K562 (cell line): ENCODE measurements at regions not wholly inside any gene's neighbourhood (a gene's known extent, or its start where the extent isn't known, plus 50 kb on each side); places are given as distances from the start of the nearest gene placed in this dataset.

Experiments used
- ATAC-seq: fragments of 200-7000 bp; cut with Tn5 transposase; 3 replicates; pipeline ENCODE4 v1.9.1; 2020; ENCODE audit warnings: moderate library complexity
- BruUV-seq: library from RNA; stranded (reverse); fragments of 400-500 nt; replicated peaks from 2 replicates; lab custom pipeline; 2021; lab: Mats Ljungman, UMichigan
- CTCF ChIA-PET: fragments of 300-600 bp; formaldehyde crosslinking; extraction: SDS; loops from one replicate; lab custom pipeline; 2021; ENCODE audit warnings: low intra/inter-chr PET ratio; lab: Yijun Ruan, JAX
- POLR2A ChIA-PET: fragments of 300-600, 350-650 bp; sonication (Branson Sonifier 250); formaldehyde crosslinking; extraction: SDS; loops from one replicate; lab custom pipeline; 2021; ENCODE audit warnings: antibody characterized with exemption, inconsistent platforms; lab: Yijun Ruan, JAX
- DNase-seq, 4 experiments: peaks; one replicate each; pipeline versions ENCODE4 v3.0.0 to v3.0.0-alpha.2; 2011 to 2018; ENCODE audit warnings: low spot score in 3 of 4, mixed read lengths in 3 of 4; ENCODE audit errors: extremely low read depth in 1 of 4
- FAIRE-seq: peaks from 2 replicates; lab custom pipeline; 2011; peaks lifted over from hg19 to GRCh38; lab: Jason Lieb, UNC
- H2AFZ ChIP-seq: 2 replicates; pipeline ENCODE4 v1.6.0; 2011; ENCODE audit warnings: low read depth, low read length, control low read depth, inconsistent platforms
- H3K27ac ChIP-seq: fragments of 200-600 bp; 3 replicates; pipeline ENCODE4 v1.8.0; 2011; ENCODE audit warnings: low read depth, mild to moderate bottlenecking, control low read depth, inconsistent platforms, low read length, moderate library complexity, mixed read lengths; ENCODE audit errors: extremely low read depth
- H3K27me3 ChIP-seq, 2 experiments: fragments of 300-600 bp in 1 of 2; 2 replicates in 1 of 2; 3 replicates in 1 of 2; pipeline versions ENCODE4 v1.6.0 to v1.8.0; 2011; ENCODE audit warnings: inconsistent platforms in 2 of 2, low read length in 2 of 2, mild to moderate bottlenecking in 1 of 2, mixed read lengths in 1 of 2, moderate library complexity in 1 of 2; ENCODE audit not compliant: control insufficient read depth in 2 of 2, insufficient read depth in 2 of 2
- H3K36me3 ChIP-seq: fragments of 300-600 bp; 3 replicates; pipeline ENCODE4 v1.8.0; 2011; ENCODE audit warnings: mild to moderate bottlenecking, low read length, inconsistent platforms; ENCODE audit not compliant: control insufficient read depth, insufficient read depth
- H3K4me1 ChIP-seq, 2 experiments: fragments of 200-600 bp in 1 of 2; replicated peaks in 1 of 2; 2 replicates in 1 of 2; 3 replicates in 1 of 2; pipeline versions ENCODE4 v1.5.1 to v1.8.0; 2011; ENCODE audit warnings: inconsistent platforms in 2 of 2, low read length in 2 of 2, mild to moderate bottlenecking in 1 of 2, mixed read lengths in 1 of 2, moderate library complexity in 1 of 2; ENCODE audit not compliant: control insufficient read depth in 2 of 2, insufficient read depth in 2 of 2
- H3K4me2 ChIP-seq: 2 replicates; pipeline ENCODE4 v1.6.1; 2011; ENCODE audit warnings: low read length, control low read depth, inconsistent platforms, mixed read lengths; ENCODE audit not compliant: insufficient read depth
- H3K4me3 ChIP-seq: fragments of 200-600 bp; sonication (generic), shearing (Covaris generic); 2 replicates; pipeline ENCODE4 v1.5.1; 2016; ENCODE audit warnings: control low read depth, inconsistent platforms
- H3K79me2 ChIP-seq: fragments of 200-600 bp; 3 replicates; pipeline ENCODE4 v1.8.0; 2011; ENCODE audit warnings: low read length, inconsistent platforms; ENCODE audit not compliant: control insufficient read depth, insufficient read depth
- H3K9ac ChIP-seq, 2 experiments: 2 replicates each; pipeline versions ENCODE4 v1.6.0 to v1.6.1; 2011; ENCODE audit warnings: low read depth in 2 of 2, low read length in 2 of 2, control low read depth in 1 of 2, inconsistent platforms in 1 of 2, mild to moderate bottlenecking in 1 of 2, mixed read lengths in 1 of 2; ENCODE audit not compliant: insufficient read depth in 1 of 2
- H3K9me1 ChIP-seq: one replicate; pipeline ENCODE4 v1.6.0; 2011; ENCODE audit warnings: inconsistent platforms, mild to moderate bottlenecking, low read length, moderate library complexity; ENCODE audit not compliant: control insufficient read depth, insufficient read depth
- H3K9me3 ChIP-seq: replicated peaks from 2 replicates; pipeline ENCODE4 v1.5.1; 2011; ENCODE audit warnings: low read depth, low read length, inconsistent platforms; ENCODE audit not compliant: control insufficient read depth, insufficient read depth
- H4K20me1 ChIP-seq: replicated peaks from 2 replicates; pipeline ENCODE4 v1.6.1; 2011; ENCODE audit warnings: low read length, inconsistent platforms, mixed read lengths; ENCODE audit not compliant: control insufficient read depth, insufficient read depth
- CTCF ChIP-seq, 3 experiments: IDR thresholded peaks in 2 of 3; conservative IDR thresholded peaks in 1 of 3; 2 replicates each; pipeline ENCODE4 v1.5.1; 2011 to 2012; ENCODE audit warnings: low read length in 3 of 3, mild to moderate bottlenecking in 3 of 3, control low read depth in 2 of 3, improper control_type of control experiment in 1 of 3, inconsistent platforms in 1 of 3, low read depth in 1 of 3, mixed read lengths in 1 of 3, moderate library complexity in 1 of 3; ENCODE audit not compliant: insufficient read depth in 2 of 3
- FOXM1 ChIP-seq, 2 experiments: fragments of 450-650 bp in 1 of 2; sonication (generic) in 1 of 2; formaldehyde crosslinking in 1 of 2; IDR thresholded peaks; 2 replicates each; pipeline versions ENCODE4 v1.6.1 to v1.9.0; 2017 to 2022; ENCODE audit warnings: low read depth in 2 of 2, mild to moderate bottlenecking in 2 of 2, missing genetic modification reagents in 1 of 2, moderate library complexity in 1 of 2
- SRSF7 ChIP-seq: fragments of 200-400 bp; formaldehyde crosslinking; optimal IDR thresholded peaks from 2 replicates; pipeline ENCODE3; 2017; ENCODE audit warnings: mild to moderate bottlenecking, low read depth, low read length
- ZFP36 ChIP-seq: fragments of 150-350 bp; IDR thresholded peaks from 2 replicates; pipeline ENCODE4 v1.6.1; 2018; ENCODE audit warnings: low read length, low read depth; ENCODE audit not compliant: partially characterized antibody
- ZNF41 ChIP-seq: fragments of 250-450 bp; sonication (Bioruptor Pico); conservative IDR thresholded peaks from 2 replicates; pipeline ENCODE4 v1.4.0; 2020; ENCODE audit warnings: mild to moderate bottlenecking
- WGBS: fragments of 100-300 bp; shearing (Covaris generic); methylation state at CpG from one replicate; pipeline ENCODE4 v1.1.6; 2016; ENCODE audit warnings: low coverage, mixed read lengths; ENCODE audit not compliant: insufficient coverage; ENCODE audit errors: missing lambda C conversion rate; 5-methylcytosine and 5-hydroxymethylcytosine counted together
- in situ Hi-C: fragments of 300-500 bp; cut with MboI; formaldehyde crosslinking; loops from 4 replicates; pipeline ENCODE4 v1.15.0; 2018; ENCODE audit warnings: inconsistent platforms, mixed read lengths
- intact Hi-C: fragments of 100-400 bp; cut with micrococcal nuclease; formaldehyde crosslinking; loops from 2 replicates; pipeline ENCODE4 v1.14.2; 2022

- H3K36me3 ChIP-seq = no peaks in the 10 kb centered on the region
- ATAC-seq = no peak
- no peak for DNase-seq
- 69% methylated on average over 4 of the region's 4 CpGs for WGBS
- POLR2A ChIA-PET = no interaction called here
- no peaks in the 10 kb centered on the region for H4K20me1 ChIP-seq
- peak overlapping the region in 1 of 2 experiments; percentile 88; a peak in 2 of 4 replicates for H3K9ac ChIP-seq
- H3K4me3 ChIP-seq = no peak overlapping the region
- no peaks in the 10 kb centered on the region for H3K9me3 ChIP-seq
- H2AFZ ChIP-seq = peak overlapping the region; percentile 89
- intact Hi-C loops (no loop called here), in situ Hi-C loops (loop anchor here (10.0 kb wide), 1 partner anchor 351 kb away; no protein-coding TSS in a partner anchor)
- TF ChIP-seq ZNF41 (CRISPR knock-in tag) (no peak), FOXM1 (IDR thresholded peaks at IDR 0.05; ENCODE audit: low read depth) (no peak), FOXM1 (CRISPR knock-in tag; IDR thresholded peaks at IDR 0.05; ENCODE audit: low read depth) (no peak), ZFP36 (peak; percentile 80)
- no peak overlapping the region for H3K4me2 ChIP-seq
- CTCF ChIA-PET = interaction anchor here (0.6 kb wide), 1 partner anchor 331 kb away, joined by 3 read pairs; no protein-coding TSS in a partner anchor
- H3K79me2 ChIP-seq = no peaks in the 10 kb centered on the region
- peak overlapping the region; percentile 27; the same call in 1 of the 3 replicates for H3K27ac ChIP-seq
- no TSS peak for BruUV-seq
- H3K9me1 ChIP-seq = no peaks in the 10 kb centered on the region
- H3K27me3 ChIP-seq = no peaks in the 10 kb centered on the region
- H3K4me1 ChIP-seq = peaks cover 35 to 40% of the 10 kb centered on the region in 2 experiments
- peak; percentile 19 for FAIRE-seq
Measured at GRCh38 chr2:42906111-42906556, 113.8 kb upstream of the HAAO start.

GRCh38 chr2:42905341-42906110 lies 113.1 kb upstream of the HAAO start:
- H2AFZ ChIP-seq = peak overlapping the region; percentile 89
- H3K36me3 ChIP-seq = no peaks in the 10 kb centered on the region
- no TSS peak for BruUV-seq
- no peak for ATAC-seq
- CTCF ChIA-PET = no interaction called here
- no peaks in the 10 kb centered on the region for H3K79me2 ChIP-seq
- H3K9me1 ChIP-seq = no peaks in the 10 kb centered on the region
- H3K9ac ChIP-seq = peak overlapping the region in 1 of 2 experiments; percentile 21; a peak in 1 of 4 replicates
- in situ Hi-C loops = loop anchor here (10.0 kb wide), 1 partner anchor 351 kb away; no protein-coding TSS in a partner anchor
- no peak overlapping the region for H3K4me3 ChIP-seq
- intact Hi-C loops = no loop called here
- 62% methylated on average over 22 of the region's 25 CpGs for WGBS
- peaks cover 35 to 40% of the 10 kb centered on the region in 2 experiments for H3K4me1 ChIP-seq
- TF ChIP-seq SRSF7 (no peak), CTCF (IDR thresholded peaks at IDR 0.05 in 2 of 3, conservative IDR thresholded peaks at IDR 0.05 in 1 of 3; ENCODE audit: insufficient read depth in 2 of 3, low read depth in 1 of 3, low read length in 3 of 3) (peak in 1 of 3 experiments; percentile 13; a peak in 1 of 6 replicates)
- TF ChIP-seq, all 486 proteins: peak for 1
- H3K4me2 ChIP-seq = no peak overlapping the region
- H3K9me3 ChIP-seq = no peaks in the 10 kb centered on the region
- no peak overlapping the region for H3K27ac ChIP-seq
- DNase-seq = peak in 1 of 4 experiments; percentile 8
- H3K27me3 ChIP-seq = no peaks in the 10 kb centered on the region
- no peak for FAIRE-seq
- POLR2A ChIA-PET = no interaction called here
- H4K20me1 ChIP-seq = no peaks in the 10 kb centered on the region
